Muscle of back (tissue), 3 donors: ENCODE measurements at regions not wholly inside any gene's neighbourhood (a gene's known extent, or its start where the extent isn't known, plus 50 kb on each side); places are given as distances from the start of the nearest gene placed in this dataset.
"Not testable (repeated sequence)": the region's sequence is repeated elsewhere in the genome, so short reads cannot be mapped to it uniquely, and the experiment has no call there.

Source experiments
- DNase-seq, 3 donors: peaks; one replicate each; pipeline versions ENCODE4 v3.0.0 to v3.0.0-alpha.2; 2013

DNA sequence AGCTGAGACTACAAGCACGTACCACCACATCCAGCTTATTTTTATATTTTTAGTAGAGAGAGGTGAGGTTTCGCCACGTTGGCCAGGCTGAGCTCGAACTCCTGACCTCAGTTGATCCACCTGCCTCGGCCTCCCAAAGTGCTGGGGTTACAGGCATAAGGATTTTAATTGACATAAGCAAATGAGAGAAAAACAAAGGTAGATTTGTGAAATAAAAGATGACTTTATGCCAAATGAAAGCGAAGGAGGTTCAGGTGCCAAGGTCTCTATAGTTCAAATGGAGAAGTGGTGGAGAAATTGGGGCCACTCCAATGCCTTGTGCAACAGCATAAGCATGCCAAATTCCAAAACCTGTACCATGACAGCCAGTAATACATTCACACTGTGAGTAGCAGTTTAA lies 180.6 kb downstream of the MREG start:
- no peak for DNase-seq

DNA sequence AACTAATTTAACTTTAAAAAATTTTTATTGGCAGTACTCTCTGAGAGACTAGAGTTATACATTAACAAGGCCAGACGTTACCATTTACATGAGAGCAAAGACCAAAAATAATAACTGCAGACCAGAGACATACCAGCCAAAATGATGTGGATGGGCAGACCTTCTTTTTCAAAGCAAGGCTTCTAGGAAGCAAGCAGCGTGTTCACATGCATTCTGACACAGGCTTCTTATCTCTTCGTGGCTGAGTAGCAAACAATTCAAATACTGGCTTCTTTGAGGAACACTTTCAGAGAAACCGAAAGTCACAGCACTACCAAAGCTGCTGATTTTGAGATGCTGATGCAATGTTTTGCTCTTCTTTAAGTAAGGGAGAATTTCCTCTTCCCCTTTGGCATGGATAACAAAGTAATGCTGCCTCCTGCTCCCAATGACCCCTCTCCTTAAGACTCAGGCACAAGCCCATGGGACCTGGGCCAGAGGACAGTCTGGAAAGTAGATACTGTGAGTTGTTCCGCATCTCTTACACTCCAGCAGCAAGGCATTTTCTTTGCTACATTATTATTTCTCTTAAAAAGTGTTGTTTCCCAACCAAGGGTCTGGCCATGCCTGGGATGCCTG lies 181.9 kb downstream of the MREG start:
- DNase-seq: peak in 1 of 3 donors; percentile 34

DNA sequence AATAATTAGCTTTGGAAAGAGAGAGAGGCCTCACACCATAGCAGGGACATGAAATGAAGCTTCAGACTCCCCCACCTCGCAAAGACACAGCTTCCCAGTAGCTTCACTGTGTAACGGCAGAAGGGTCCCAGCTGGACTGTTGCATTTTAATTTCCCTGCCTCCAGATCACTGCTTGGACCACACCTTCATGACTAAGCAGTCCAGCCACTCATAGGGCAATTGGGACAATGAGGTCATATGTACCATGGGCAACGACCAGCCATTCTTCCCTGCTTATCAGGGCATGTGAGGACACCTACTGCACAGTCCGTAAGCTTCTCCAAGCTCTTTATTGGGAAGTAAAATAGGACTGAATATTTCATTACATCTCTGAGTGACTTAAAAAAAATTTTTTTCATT lies 183.0 kb downstream of the MREG start:
- peak in 1 of 3 donors; percentile 40 for DNase-seq

DNA sequence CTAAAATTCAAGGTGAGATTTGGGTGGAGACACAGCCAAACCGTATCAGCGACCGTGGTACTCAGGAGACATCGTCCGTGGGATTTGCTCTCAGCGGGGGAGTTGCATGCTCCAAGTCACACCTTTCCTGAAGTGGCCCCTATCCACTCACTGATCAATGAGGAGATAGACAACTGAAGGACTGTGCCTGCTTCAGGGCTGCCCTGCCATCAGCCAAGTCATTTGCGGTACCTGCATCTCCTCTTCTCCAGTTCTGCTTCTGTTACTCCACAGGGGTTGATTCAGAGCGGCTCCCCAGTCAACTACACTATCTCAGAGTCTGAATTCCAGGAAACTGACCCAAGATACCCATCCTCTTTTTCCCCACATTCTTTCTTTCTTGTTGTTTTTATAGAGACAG lies 184.1 kb downstream of the MREG start:
- no peak for DNase-seq

DNA sequence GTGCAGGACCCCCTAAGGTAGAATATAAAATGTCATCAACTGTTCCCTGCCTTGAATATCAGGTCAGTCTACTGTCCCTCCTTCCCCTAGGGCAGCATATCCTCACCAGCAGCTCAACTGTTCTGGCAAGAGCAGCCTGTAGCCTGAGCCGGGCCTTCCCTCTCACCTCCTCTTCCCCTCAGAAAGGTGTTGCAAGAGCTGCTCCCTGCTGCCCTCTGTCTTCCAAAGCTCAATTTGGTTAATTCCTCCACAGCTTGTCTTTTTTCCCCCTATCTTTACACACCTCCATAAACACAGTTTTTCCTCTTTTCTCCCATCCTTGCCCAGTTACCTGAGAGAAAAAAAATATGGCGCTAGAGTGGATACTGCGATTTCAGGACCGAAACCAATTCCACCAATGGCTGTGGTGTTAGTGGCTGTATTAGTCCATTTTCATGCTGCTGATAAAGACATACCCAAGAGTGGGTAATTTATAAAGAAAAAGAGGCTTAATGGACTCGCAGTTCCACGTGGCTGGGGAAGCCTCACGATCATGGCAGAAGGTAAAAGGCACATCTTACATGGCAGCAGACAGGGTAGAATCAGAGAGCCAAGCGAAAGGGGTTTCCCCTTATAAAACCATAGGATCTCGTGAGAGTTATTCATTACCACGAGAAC lies 184.7 kb downstream of the MREG start:
- peak in 1 of 3 donors; percentile 52 for DNase-seq

DNA sequence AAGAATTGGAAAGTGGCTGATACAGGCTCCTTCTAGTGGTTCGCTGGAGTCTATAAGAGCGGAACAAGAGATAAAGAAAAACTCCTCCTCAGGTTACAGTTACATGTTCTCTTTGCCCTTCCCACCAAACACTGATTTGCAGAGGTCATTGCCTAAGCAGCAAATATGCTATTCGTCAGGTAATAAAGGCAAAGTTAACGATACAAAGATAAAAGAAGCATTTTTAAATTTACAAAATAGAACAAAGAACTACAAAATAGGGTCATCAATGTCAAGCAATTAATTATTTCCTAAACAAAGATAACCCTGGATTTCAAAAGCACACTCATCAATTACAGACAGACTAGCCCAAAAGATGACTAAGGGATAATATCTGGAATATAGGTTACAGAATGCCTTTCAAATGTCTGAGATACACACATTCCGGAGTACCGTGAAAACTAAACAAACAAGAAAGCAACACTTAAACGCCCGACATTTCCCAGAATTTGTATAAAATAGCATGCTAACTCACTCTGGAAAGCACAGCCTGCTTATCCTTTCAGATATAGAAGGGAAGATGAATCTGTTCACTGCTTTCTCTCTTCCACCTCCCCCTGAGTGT lies 186.4 kb downstream of the MREG start:
- peak in 1 of 3 donors; percentile 39 for DNase-seq

DNA sequence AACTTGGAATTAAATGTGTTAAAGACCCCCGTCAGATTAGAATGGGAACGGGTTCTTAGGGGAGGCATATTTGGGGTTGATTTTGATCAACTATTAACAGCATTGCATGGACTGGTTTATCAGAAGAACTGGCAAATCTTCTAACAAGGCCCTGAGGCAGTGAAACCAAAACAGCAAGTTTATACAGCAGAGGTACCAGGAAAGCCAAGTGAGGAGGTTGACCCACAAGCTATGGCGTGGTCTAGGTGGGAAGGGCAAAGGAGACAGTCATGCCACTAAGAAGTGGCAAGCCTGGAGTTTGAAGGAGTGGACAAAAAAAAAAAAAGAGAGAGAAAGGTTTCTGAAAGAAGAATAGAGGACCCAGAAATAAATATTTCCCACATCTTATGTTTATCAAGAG lies 187.0 kb downstream of the MREG start:
- no peak for DNase-seq

DNA sequence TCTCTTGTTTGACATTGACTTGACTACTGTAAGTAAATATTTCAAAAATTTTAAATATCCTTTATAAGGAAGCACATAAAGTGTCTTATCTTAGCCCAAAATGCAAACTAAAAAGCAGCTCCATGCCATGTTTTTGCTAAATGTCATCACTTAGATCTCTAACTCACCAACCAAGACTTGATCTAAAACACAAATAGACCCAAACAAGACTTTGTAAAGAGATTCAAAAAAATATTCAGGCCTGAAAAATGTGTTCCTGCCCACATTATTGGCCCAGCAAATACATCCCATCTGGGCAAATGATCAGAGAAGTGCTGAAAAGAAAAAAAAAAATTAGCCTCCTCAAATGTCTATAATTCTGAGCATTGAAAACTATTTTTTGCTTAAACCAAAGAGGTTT lies 187.6 kb downstream of the MREG start:
- peak in 1 of 3 donors; percentile 57 for DNase-seq

DNA sequence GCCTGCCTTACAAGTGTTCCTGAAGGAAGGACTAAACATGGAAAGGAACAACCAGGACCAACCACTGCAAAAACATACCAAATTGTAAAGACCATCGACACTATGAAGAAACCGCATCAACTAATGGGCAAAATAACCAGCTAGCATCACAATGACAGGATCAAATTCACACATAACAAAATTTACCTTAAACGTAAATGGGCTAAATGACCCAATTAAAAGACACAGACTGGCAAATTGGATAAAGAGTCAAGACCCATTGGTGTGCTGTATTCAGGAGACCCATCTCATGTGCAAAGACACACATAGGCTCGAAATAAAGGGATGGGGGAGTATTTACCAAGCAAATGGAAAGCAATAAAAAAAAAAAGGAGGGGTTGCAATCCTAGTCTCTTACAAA lies 192.1 kb downstream of the MREG start:
- not testable (repeated sequence) for DNase-seq

DNA sequence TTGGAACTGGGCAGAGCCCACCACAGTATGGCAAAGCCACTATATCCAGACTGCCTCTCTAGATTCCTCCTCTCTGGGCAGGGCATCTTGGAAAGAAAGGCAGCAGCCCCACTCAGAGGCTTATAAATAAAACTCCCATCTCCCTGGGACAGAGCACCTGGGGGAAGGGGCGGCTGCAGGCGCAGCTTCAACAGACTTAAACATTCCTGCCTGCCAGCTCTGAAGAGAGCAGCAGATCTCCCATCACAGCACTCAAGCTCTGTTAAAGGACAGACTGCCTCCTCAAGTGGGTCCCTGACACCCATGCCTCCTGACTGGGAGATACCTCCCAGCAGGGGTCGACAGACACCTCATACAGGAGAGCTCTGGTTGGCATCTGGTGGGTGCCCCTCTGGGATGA lies 193.6 kb downstream of the MREG start:
- DNase-seq: not testable (repeated sequence)

DNA sequence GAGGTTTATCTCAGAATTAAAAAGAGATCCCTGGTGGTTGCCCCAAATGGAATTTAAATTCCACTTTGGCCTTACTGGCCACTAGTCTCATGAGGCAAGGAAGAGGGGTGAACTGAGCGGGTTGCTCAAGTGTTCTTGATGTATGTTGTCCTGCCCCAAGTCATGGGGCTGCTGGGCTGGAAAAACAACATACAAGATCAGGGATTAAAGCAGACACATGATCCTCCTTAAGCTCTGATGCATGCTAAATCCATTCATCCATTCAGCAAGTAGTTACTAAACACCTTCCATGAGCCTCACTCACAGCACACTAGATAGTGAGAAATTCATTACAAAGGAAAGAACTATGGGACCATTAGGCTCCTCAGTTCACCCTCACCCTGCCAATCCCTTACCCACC lies 196.3 kb downstream of the MREG start:
- no peak for DNase-seq

DNA sequence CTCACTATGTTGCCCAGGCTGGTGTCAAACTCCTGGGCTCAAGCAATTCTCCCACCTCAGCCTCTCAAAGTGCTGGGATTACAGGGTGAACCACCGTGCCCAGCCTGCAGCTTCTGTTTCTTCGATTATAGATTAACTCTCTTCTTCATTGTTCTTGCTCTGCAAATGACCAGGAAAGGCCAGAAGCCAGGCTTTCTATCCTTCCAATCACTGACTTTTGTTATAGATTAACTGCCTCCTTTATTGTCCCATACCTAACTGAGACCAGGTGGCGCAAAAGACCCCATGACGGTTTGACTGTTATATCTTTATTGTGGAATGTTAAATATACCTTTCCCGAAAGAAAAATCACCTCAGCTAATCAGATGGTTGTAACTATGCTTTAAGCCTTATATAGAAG lies 196.9 kb downstream of the MREG start:
- no peak for DNase-seq

DNA sequence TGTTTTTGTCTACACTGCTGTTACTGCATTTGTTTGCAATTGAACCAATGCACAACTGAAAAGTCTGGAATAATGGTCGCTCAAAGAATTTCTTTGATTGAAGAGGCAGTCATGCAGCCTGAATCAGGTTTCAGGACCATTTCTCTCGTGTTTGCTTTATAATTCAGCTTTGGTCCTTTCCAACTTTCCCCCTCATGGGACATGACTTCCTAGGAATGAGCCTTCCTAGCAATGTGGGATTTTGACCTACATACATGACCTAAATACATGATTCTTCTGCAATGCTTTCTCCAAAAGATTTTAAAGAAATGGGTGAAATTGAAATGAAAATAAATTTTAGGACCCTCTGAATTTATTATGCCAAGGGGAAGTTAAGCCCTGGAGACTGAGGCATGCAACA lies 197.4 kb downstream of the MREG start:
- DNase-seq: no peak

DNA sequence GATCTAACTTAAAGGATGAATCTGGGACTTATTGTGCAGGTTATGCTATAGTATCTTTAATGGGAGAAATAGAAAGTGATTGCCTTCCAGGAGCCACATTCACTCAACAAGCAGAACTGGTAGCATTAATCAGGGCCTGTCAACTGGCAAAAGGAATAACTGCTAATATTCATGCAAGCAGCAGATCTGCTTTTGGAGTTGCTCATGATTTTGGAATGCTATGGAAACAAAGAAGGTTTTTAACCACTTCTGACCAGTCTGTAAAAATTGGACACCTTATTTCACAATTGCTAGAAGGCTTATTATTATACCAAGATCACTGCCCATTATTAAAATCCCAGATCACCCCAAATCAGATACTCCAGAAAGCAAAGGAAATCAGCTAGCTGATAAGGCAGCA lies 200.4 kb downstream of the MREG start:
- no peak for DNase-seq

DNA sequence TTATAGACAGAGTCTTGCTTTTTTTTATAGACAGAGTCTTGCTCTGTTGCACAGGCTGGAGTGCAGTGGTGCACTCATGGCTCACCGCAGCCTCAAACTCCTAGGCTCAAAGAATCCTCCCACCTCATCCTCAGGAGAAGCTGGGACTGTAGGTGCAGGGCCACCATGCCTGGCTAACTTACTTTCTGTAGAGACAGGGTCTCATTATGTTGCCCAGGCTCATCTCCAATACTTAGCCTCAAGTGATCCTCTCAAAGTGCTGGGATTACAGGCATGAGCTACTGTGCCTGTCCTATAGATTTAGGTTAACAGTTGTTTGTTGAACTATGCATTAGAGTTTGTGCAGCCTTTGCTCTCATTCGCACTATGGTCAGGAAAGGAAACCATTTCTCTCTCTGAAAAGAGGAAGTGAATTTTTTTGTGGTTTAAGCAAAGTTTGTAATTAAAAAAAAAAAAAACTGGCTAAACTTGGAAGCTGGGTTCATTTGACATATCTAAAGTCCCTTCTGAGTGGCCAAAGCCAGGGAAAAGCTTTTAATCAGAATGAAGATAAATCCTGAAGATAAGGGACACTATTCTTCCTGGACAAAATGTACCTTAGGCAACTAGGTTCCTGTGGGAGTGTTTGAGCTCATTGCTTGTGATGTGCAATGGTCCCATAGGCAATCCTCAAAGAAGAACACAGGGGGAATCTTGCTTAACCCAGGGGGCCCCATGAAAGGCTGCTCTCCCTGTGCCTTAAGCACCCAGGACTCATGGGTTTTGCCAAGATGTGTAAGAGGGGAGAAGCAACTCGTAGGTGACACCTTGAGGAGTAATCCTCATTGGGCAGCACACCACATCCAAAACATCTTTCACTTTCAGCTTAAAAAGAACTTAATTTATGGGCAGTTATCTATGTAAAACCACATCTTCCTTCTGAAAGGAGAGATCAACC lies 201.7 kb downstream of the MREG start:
- DNase-seq: no peak

DNA sequence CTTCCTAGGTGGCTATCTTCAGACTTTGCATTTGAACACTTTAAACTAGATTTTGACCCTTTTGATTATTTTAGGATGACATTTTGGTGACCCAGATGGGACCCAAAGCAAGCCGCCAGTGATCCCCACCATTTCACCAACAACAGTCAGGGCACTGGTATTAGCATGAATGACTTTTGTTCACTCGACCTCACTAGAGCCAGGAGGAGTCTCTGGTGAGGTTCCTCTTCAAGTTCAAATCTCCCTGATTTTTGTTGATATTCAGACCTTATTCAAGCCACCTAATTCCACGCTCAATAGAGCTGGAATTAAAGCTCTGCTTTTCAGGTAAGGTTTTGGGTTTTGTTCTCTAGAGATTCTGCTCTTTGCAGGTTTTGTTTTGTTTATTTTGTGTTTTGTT lies 202.3 kb downstream of the MREG start:
- DNase-seq: no peak

DNA sequence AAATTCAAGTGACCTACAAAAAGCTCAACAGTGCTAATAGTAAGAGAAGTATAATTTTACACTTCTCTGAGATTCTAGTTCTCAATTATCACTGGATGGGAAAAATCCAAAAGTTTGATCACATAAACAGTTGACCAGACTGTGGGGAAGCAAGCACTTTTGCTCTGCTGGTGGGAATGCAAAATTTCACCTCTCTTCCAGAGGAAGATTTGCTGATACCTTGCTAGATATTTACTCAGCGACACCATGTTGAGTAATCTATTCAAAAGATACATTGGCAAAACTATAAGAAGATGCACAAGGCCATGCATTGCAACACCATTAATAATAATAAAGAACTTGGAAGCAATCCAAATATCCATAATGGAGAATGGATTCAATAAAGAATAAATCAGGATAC lies 204.4 kb downstream of the MREG start:
- DNase-seq: no peak

DNA sequence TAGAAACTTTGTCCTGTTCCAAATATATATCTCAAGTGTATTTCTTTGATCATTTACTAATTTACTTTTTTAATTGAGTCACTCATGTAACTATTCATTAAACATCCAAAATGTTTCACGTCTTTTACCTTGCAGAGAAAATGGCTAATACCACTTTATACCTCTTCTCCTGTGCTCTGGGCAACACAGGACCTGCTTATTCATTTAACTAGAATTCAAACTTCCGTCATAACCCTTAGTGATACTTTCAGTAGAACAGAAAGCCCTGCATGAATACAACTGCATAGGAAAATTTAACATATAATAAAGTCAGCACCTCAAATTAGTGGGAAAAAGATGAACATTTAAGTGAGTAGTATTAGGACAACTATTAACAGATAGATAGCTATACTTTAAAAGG lies 205.2 kb downstream of the MREG start:
- DNase-seq: no peak

DNA sequence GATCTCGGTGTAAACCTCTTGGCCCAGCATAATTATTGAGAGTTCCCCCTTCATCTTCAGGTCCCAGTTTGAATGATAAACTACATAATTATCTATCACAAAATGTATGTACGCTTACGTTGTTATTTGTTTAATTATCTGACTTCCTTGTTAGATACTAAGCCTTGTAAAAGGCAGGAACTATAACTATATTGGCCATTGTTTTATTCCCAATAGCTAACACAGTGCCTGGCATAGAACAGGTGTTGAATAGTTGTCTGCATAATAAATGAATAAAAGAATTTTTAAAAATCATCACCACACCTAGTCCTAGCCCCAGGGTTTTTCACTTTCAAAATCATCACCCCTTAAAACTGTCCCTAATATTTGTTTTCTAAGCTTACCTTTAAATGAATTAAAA lies 207.9 kb downstream of the MREG start:
- no peak for DNase-seq

DNA sequence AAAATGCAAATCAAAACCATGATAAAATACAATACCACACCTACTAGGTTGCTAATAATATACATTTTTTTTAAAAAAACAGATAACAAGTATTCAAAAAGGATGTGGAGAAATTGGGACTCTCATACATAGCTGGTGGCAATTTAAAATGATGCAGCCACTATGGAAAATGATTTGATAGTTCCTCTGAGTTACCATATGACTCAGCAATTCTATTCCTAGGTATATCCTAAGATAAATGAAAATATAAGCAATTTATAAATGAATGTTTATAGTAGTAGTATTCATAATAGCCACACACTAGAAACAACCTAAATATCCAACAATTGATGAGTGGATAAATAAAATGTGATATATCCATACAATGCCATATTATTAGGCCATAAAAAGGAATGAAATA lies 210.2 kb downstream of the MREG start:
- DNase-seq: no peak

DNA sequence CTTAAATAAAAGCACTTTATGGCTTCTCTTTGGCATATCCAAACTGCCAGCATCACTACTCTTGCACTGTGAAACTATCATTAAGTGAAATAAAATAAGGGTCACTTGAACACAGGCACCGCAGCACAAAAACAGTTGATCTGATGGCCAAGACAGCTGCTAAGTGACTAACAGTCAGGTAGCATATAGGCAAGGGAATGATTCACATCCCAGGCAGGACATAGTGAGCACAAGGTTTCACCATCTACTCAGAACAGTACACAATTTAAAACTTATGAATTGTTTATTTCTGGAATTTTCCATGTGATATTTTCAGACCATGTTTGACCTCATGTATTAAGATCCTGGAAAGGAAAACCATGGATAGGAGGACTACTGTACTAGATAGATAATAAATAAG lies 214.2 kb downstream of the MREG start:
- DNase-seq: no peak

DNA sequence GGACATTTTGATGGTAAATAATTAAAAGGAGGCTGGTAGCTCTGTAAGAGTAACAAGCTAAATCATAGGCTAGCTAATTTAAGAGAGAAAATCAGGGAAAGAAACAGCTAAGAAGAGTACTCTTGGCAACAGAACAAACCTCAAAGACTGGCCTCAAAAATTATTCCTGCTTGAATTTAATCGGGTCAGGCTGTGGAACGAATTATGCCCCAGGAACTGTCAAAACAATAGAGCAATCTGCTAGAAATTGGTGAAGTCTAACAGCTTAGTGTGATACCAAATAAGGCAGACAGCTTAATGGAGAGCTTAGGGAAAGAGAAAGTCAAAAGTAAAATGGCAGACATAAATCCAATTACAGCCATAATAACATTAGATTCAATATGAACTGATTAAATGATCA lies 215.7 kb downstream of the MREG start:
- no peak for DNase-seq
